K562 (cell line): ENCODE measurements at regions not wholly inside any gene's neighbourhood (a gene's known extent, or its start where the extent isn't known, plus 50 kb on each side); places are given as distances from the start of the nearest gene placed in this dataset.

Source experiments
- IFI16 ChIP-seq: fragments of 250-450 bp; sonication (Bioruptor Pico); IDR thresholded peaks from 2 replicates; pipeline ENCODE4 v2.1.2; 2022; ENCODE audit warnings: mild to moderate bottlenecking, inconsistent platforms
- ILK ChIP-seq: fragments of 450-650 bp; IDR thresholded peaks from 2 replicates; pipeline ENCODE4 v1.6.1; 2016; ENCODE audit warnings: missing genetic modification characterization, low read depth, mild to moderate bottlenecking, missing compliant biosample characterization, moderate library complexity, borderline replicate concordance
- RAD21 ChIP-seq, 2 experiments: fragments of 250-450 bp in 1 of 2; fragments of 450-650 bp in 1 of 2; sonication (Bioruptor Pico) in 1 of 2; formaldehyde crosslinking in 1 of 2; IDR thresholded peaks in 1 of 2; conservative IDR thresholded peaks in 1 of 2; 2 replicates each; pipeline versions ENCODE4 v1.4.0 to v1.8.0; 2020 to 2022; ENCODE audit warnings: mild to moderate bottlenecking in 2 of 2, moderate library complexity in 1 of 2
- RB1 ChIP-seq: fragments of 450-650 bp; IDR thresholded peaks from 2 replicates; pipeline ENCODE4 v1.6.1; 2017; ENCODE audit warnings: low read depth, mild to moderate bottlenecking
- YY1 ChIP-seq, 3 experiments: IDR thresholded peaks; 2 replicates each; pipeline ENCODE4 v1.6.1; 2011; ENCODE audit warnings: low read length in 2 of 3, mild to moderate bottlenecking in 2 of 3, moderate library complexity in 2 of 3, borderline replicate concordance in 1 of 3, control low read depth in 1 of 3, low read depth in 1 of 3; ENCODE audit not compliant: insufficient read depth in 3 of 3, insufficient replicate concordance in 2 of 3, control insufficient read depth in 1 of 3, insufficient read length in 1 of 3; ENCODE audit errors: extremely low read depth in 1 of 3
- TF ChIP-seq, protein P1 (sequence below): fragments of 200-600 bp; sonication (generic); IDR thresholded peaks from one replicate; pipeline ENCODE4 v1.6.1; 2012; ENCODE audit warnings: mild to moderate bottlenecking, low read depth, low read length, inconsistent platforms
- TF ChIP-seq, protein P2 (sequence below): sonication (generic); formaldehyde crosslinking; IDR thresholded peaks from 2 replicates; pipeline ENCODE4 v1.8.0; 2022; ENCODE audit warnings: mild to moderate bottlenecking, missing genetic modification reagents
- TF ChIP-seq, protein P3 (sequence below), 2 experiments: fragments of 450-650 bp; IDR thresholded peaks; 2 replicates each; pipeline ENCODE4 v1.6.1; 2016

DNA sequence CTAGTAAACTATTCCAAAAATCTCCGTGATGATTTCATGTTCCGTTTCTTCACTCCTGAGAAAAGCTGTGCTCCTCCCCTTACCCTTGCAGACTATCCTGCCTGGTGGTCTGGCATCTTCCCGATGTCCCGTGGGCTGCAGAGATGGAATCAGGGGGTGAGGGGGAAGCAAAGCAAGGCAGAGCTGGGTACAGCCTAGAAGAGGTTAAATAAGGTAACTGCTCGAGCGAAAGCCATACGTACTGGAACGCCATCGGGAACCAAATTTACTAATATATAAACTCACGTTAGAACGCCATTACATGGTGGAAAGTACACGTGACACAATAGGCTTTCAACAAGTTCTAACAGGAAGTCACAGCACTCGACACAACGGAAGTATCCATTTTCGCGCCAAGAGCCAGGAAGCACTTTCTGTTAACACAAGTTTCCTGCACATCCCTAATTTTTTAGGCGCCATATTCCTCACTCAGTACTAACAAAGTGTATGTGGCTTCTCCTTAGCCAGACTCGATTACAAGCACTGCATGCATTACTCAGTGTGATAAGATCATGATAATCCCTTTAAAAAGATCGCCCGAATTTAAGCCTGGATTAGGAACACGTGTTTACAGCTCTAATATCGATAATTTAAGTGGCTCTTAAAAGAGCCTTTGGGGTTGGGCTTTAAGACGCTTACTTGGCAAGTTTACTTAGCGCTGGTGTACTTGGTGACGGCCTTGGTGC lies 101.6 kb upstream of the PRSS16 start (continued):
- TF ChIP-seq, protein P1, sequence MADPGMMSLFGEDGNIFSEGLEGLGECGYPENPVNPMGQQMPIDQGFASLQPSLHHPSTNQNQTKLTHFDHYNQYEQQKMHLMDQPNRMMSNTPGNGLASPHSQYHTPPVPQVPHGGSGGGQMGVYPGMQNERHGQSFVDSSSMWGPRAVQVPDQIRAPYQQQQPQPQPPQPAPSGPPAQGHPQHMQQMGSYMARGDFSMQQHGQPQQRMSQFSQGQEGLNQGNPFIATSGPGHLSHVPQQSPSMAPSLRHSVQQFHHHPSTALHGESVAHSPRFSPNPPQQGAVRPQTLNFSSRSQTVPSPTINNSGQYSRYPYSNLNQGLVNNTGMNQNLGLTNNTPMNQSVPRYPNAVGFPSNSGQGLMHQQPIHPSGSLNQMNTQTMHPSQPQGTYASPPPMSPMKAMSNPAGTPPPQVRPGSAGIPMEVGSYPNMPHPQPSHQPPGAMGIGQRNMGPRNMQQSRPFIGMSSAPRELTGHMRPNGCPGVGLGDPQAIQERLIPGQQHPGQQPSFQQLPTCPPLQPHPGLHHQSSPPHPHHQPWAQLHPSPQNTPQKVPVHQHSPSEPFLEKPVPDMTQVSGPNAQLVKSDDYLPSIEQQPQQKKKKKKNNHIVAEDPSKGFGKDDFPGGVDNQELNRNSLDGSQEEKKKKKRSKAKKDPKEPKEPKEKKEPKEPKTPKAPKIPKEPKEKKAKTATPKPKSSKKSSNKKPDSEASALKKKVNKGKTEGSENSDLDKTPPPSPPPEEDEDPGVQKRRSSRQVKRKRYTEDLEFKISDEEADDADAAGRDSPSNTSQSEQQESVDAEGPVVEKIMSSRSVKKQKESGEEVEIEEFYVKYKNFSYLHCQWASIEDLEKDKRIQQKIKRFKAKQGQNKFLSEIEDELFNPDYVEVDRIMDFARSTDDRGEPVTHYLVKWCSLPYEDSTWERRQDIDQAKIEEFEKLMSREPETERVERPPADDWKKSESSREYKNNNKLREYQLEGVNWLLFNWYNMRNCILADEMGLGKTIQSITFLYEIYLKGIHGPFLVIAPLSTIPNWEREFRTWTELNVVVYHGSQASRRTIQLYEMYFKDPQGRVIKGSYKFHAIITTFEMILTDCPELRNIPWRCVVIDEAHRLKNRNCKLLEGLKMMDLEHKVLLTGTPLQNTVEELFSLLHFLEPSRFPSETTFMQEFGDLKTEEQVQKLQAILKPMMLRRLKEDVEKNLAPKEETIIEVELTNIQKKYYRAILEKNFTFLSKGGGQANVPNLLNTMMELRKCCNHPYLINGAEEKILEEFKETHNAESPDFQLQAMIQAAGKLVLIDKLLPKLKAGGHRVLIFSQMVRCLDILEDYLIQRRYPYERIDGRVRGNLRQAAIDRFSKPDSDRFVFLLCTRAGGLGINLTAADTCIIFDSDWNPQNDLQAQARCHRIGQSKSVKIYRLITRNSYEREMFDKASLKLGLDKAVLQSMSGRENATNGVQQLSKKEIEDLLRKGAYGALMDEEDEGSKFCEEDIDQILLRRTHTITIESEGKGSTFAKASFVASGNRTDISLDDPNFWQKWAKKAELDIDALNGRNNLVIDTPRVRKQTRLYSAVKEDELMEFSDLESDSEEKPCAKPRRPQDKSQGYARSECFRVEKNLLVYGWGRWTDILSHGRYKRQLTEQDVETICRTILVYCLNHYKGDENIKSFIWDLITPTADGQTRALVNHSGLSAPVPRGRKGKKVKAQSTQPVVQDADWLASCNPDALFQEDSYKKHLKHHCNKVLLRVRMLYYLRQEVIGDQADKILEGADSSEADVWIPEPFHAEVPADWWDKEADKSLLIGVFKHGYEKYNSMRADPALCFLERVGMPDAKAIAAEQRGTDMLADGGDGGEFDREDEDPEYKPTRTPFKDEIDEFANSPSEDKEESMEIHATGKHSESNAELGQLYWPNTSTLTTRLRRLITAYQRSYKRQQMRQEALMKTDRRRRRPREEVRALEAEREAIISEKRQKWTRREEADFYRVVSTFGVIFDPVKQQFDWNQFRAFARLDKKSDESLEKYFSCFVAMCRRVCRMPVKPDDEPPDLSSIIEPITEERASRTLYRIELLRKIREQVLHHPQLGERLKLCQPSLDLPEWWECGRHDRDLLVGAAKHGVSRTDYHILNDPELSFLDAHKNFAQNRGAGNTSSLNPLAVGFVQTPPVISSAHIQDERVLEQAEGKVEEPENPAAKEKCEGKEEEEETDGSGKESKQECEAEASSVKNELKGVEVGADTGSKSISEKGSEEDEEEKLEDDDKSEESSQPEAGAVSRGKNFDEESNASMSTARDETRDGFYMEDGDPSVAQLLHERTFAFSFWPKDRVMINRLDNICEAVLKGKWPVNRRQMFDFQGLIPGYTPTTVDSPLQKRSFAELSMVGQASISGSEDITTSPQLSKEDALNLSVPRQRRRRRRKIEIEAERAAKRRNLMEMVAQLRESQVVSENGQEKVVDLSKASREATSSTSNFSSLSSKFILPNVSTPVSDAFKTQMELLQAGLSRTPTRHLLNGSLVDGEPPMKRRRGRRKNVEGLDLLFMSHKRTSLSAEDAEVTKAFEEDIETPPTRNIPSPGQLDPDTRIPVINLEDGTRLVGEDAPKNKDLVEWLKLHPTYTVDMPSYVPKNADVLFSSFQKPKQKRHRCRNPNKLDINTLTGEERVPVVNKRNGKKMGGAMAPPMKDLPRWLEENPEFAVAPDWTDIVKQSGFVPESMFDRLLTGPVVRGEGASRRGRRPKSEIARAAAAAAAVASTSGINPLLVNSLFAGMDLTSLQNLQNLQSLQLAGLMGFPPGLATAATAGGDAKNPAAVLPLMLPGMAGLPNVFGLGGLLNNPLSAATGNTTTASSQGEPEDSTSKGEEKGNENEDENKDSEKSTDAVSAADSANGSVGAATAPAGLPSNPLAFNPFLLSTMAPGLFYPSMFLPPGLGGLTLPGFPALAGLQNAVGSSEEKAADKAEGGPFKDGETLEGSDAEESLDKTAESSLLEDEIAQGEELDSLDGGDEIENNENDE = peak; percentile 43
- no peak for TF ChIP-seq RAD21 (CRISPR knock-in tag; conservative IDR thresholded peaks at IDR 0.05 in 1 of 2, IDR thresholded peaks at IDR 0.05 in 1 of 2)
- no peak for TF ChIP-seq IFI16 (CRISPR knock-in tag)
- peak in 2 of 3 experiments; percentile 29 to 55 for TF ChIP-seq YY1 (IDR thresholded peaks at IDR 0.05; ENCODE audit: borderline replicate concordance in 1 of 3, control insufficient read depth in 1 of 3, extremely low read depth in 1 of 3, insufficient read depth in 3 of 3, insufficient read length in 1 of 3, insufficient replicate concordance in 2 of 3, low read depth in 1 of 3, low read length in 2 of 3)
- TF ChIP-seq, protein P2, sequence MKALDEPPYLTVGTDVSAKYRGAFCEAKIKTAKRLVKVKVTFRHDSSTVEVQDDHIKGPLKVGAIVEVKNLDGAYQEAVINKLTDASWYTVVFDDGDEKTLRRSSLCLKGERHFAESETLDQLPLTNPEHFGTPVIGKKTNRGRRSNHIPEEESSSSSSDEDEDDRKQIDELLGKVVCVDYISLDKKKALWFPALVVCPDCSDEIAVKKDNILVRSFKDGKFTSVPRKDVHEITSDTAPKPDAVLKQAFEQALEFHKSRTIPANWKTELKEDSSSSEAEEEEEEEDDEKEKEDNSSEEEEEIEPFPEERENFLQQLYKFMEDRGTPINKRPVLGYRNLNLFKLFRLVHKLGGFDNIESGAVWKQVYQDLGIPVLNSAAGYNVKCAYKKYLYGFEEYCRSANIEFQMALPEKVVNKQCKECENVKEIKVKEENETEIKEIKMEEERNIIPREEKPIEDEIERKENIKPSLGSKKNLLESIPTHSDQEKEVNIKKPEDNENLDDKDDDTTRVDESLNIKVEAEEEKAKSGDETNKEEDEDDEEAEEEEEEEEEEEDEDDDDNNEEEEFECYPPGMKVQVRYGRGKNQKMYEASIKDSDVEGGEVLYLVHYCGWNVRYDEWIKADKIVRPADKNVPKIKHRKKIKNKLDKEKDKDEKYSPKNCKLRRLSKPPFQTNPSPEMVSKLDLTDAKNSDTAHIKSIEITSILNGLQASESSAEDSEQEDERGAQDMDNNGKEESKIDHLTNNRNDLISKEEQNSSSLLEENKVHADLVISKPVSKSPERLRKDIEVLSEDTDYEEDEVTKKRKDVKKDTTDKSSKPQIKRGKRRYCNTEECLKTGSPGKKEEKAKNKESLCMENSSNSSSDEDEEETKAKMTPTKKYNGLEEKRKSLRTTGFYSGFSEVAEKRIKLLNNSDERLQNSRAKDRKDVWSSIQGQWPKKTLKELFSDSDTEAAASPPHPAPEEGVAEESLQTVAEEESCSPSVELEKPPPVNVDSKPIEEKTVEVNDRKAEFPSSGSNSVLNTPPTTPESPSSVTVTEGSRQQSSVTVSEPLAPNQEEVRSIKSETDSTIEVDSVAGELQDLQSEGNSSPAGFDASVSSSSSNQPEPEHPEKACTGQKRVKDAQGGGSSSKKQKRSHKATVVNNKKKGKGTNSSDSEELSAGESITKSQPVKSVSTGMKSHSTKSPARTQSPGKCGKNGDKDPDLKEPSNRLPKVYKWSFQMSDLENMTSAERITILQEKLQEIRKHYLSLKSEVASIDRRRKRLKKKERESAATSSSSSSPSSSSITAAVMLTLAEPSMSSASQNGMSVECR (CRISPR knock-in tag) = peak; percentile 52
- TF ChIP-seq RB1 = peak; percentile 98; the same call in 1 of the 2 replicates
- TF ChIP-seq ILK (tag) = no peak
- TF ChIP-seq, protein P3, sequence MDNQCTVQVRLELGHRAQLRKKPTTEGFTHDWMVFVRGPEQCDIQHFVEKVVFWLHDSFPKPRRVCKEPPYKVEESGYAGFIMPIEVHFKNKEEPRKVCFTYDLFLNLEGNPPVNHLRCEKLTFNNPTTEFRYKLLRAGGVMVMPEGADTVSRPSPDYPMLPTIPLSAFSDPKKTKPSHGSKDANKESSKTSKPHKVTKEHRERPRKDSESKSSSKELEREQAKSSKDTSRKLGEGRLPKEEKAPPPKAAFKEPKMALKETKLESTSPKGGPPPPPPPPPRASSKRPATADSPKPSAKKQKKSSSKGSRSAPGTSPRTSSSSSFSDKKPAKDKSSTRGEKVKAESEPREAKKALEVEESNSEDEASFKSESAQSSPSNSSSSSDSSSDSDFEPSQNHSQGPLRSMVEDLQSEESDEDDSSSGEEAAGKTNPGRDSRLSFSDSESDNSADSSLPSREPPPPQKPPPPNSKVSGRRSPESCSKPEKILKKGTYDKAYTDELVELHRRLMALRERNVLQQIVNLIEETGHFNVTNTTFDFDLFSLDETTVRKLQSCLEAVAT (IDR thresholded peaks at IDR 0.05) = peak; percentile 74 to 94
